Stimulated activated CD8-positive, alpha-beta memory T cell treated with anti-CD3 and anti-CD28 coated beads, Interleukin-12 subunit alpha, Interleukin-12 subunit beta, amount 100 ng/mL, for 1 hour (primary cell): ENCODE measurements at regions not wholly inside any gene's neighbourhood (a gene's known extent, or its start where the extent isn't known, plus 50 kb on each side); places are given as distances from the start of the nearest gene placed in this dataset.

ENCODE experiments used
- DNase-seq: peaks from one replicate; pipeline ENCODE4 v3.0.0-alpha.2; 2020; ENCODE audit warnings: low read depth

DNA sequence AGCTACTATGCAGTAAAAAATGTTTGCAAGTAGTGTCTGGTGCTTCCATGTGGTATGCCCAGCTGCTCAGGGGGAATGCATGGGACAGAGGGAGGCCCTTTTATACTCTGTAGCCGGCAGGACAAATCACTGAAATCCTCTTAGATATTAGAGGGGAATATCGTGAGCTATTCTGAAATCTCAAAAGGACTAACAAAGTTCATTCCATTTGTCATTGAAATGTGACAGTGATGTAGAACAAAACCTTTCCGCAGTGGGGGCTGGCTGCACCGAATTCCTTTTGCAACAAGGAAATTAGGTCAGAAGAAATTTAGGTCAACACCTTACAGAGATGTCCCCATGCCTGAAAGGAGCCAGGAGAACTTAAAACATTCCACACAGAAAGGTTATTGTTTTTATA, 72.4 kb upstream of the MEF2C start:
- DNase-seq, result no peak

DNA sequence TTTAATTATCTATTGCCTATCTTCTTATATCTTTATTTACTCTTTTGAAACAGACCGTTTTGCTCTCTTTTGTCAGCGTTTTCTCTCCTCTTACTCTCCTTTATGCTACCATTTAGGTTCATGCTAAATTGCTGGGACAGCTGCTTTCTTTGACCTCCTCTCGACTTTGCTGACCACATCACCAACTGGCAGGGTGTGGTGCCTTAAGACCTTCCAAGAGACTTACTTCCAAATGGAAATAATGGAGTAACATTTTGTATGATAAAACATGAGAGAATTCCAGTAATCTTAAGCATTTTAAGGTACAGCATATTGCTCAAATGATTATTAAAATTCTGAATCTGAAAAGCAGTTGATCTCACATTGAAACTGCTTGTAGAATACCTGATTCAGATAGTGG, 71.5 kb upstream of the MEF2C start:
- DNase-seq, result no peak

DNA sequence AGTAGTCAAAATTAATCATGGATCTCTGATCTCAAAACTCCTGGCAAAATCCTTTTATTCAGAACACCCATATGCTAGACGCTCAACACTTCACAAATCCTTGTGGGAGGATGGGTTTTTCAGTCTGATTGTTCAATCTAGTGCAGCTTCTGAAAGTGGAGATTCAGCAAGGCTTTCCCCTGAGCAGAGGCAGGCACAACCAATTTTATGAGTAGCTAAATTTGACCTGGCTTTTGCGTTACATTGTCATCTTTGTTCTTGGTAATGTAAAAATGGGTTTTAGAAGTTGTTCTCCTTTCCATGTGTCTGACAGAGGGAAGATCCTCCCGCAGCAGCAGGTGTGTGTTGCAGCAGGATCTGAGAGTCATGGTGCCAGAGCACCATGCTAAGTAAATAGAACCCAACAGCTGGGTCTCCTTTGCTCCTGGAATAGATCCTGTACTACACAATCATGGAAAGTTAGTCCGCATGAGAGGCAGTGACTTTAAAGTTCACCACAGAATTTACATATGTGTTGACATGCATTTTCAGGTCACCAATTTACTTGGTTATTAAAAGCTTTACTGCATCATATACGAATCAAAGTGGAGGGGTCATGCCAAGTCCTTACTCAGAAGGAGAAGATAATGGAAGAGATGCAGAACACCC, 70.1 kb upstream of the MEF2C start:
- no peak for DNase-seq

DNA sequence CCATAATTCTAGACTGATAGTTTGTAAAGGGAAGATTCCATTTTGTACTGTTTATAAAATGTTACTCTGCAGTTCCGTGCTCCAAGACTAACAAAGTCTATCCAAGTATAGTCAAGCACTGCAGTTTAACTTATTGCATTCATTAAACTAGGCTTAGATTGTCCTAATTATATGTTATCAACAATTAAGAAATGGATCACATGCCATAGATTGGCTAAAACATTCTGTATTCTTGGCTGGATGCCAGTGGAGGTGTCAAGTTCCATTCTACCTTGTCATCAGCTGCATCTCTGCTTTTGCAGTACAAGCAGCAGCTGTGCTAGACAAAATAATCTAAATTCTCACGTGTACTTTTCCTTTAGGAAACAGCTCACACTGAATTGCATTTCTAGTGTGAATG, 69.4 kb upstream of the MEF2C start:
- DNase-seq, result no peak

DNA sequence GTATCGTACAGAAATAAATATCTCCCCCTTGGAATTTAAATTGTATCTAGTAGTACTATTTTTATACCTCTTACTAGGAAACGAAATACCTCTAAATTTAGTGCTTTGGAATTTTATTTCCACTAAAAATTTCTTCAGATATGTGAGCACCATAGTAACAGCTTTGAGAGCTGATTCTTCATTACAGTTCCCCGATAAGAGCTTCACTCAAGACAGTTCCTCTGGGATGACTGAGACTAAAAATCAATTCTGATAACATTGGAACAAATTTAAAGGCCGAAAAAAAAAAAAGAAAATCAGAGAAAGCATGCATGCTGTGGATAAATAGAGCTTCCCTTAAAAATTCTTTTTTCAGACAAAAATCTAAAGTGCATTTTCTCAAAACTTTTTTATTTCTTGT, 68.5 kb upstream of the MEF2C start:
- no peak for DNase-seq

DNA sequence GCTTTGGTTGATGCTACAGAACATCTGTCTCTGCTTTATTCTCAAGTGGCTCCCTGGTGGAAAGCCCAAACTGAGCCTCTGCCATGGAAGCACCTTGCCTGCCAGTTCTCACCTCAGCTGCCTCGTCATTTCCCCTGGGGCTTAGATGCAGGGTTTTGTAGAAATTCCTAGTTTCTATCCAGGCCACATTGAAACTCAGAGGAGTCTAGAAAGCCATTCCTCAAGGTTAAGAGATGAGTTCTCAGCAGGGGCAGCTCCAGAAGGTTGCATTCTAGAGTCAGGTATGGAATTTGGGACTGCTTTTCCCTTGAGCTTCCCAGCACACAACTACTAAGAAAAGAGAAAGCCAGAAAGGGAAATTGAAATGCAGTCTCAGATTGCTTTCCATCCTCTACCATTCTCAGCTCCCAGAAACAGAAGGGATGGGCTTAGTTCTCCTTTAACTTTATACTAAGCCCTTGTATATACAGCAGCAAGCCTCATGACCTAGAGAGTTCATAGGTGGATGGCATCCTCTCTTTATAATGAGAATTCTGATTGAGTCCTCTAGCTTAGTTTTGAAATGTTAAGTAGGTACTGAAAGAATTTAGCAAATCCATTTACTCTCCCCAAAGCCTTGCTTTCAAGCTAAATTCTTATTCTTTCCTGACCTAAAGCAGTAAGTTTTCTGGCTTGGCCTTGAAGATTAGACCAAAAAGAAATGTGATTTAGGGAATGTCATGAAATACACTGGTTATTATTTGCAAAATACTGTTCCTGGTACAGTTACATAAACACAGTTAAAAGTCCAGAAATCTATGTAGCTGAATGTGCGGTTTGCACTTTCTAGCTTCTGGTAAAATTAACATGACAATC, 66.0 kb upstream of the MEF2C start:
- DNase-seq, result no peak

DNA sequence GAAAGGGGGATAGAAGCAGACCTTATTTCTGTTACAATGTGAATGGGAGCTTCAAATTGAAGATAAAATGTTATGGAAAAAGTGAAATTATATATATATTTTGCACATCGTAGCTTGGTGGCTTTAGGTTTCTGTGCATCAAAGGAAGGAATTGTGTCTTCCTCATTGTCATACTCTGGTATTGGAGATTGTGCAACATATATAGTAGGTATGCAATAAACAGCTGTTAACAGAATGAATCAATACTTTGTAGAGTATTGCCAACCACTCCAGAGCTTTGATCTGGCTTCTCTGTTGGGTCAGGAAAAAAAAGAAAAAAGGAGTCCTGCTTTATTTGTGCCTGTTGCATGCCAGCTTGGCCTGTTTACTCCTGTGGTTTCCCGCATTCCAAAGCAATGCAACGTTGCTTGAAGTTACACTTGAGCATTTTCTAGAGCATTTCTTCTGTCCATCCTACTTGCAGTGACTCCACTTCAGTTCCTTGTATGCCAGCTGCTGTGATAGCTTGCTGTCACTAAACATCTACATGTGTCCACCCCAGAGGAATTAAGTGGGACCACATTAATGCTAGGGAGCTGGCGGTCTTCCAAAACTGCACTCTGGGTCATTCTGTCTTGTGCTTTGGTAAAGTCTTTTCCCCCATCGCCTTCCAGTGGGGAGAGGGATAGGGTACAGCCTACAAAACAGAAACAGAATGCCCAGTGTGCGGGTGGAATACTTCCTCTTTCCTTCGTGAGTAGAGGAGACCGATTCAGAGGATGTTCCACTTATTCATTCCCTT, 62.0 kb upstream of the MEF2C start:
- no peak for DNase-seq

DNA sequence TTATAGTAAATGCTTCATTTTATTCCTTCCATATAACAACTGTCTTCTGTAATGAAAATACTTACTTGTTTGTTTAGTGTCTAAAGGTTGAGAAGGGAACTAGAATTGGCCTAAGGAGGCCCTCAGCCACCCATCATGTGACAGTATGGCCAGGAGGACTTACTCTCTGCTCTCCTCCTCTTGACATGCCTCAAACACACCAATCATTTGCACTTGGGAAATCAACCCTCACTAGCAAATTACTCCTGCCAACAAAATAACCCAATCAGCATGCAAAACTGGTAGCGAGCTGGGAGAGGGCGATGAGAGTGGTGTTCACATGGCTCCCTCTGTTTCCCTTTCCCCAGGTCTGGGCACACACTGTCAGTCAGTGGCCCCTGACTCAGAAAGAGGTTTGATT, 58.6 kb upstream of the MEF2C start:
- DNase-seq, result no peak

DNA sequence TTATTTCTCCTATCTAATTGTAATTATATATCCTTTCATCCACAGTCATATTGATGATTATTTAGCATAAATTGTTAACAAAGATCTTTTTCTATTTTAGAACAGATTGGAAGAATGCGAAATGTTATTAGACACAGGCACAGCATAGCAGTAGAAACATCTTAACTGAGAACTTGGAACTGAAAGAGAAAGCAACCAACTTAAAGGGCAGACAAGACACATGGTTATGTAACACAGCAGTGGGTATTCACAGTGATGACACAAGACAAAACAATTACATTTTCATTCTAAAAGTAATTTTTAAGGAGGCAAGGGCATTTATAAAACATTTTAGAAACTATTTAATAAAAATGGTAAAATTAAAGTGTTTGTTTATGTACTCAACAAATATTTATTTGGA, 57.7 kb upstream of the MEF2C start:
- no peak for DNase-seq

DNA sequence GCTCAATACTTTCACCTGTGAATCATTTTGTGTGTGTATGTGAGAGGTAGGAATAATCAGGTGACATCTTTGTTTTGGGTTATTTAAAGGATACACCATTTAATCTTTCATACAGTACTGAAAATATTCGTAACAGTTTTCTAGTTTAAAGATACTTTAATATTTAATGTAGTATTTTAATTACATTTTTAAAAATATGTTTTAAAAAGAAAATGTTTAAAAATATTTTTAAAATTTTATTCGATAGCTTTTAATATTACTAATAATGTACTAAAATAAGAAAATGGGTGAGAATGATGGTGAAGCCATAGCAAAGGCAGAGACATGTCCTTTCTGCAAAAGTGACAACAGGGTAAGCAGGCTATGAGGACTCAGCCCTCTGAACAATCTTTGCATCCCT, 56.3 kb upstream of the MEF2C start:
- no peak for DNase-seq

DNA sequence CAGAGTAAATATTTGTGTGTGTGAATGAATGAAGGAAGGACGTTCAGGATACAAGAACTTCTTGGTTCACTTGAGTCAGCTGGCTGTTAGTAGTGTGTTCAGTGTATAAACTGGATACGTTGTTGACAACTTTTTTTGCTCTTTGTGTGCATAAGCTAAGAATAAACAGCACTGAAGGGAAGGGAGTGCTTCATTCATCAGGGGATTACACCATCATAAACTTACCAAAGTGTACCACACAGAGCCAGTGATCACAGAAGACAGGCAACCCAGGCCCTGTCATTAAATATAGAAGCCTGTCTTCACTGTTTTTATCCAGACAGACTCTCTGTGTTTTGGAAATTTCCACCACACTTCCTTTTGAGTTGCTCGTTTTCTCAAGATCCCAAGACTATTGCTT, 55.5 kb upstream of the MEF2C start:
- no peak for DNase-seq

DNA sequence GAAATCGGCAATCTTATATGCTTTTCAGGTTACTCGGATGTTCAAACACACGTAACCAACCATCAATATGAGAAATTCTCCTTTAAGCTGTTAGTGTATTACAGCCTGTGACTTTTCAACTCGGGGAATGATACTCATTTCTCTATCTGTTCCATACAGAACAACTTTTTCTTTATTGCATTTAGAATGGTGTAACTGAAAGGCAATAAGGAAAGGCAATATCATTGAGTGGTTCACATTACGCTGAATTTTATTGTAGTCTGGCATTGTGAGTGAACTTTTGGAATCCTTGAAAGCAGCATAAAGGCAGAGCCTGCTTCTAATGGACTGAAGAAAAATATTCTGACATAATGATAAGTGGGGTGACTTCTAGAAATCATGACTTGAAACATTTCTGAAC, 54.4 kb upstream of the MEF2C start:
- no peak for DNase-seq

DNA sequence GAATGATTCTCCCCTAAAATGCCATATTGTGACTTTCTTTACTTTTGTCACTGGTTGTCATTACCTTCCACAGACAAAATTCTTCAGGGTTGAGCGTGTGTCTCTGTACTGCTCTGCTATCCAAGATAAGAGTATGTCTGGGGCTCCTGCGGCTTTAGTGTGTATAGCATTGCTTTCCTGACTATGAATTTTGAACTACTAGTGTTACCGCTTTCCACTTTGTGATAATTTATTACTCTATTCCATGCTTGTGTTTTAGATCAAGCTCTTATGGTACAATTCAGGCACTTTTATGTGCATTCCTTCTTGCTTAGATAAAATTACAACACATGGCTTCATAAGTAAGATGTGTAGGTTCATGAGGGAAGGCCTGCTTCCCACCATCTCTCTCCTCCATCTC, 51.5 kb upstream of the MEF2C start:
- DNase-seq, result no peak
